MCF 10A (cell line): ENCODE measurements at regions not wholly inside any gene's neighbourhood (a gene's known extent, or its start where the extent isn't known, plus 50 kb on each side); places are given as distances from the start of the nearest gene placed in this dataset.
"Not testable (repeated sequence)": the region's sequence is repeated elsewhere in the genome, so short reads cannot be mapped to it uniquely, and the experiment has no call there.

ENCODE experiments used
- BruUV-seq: library from RNA; stranded (reverse); fragments of 400-500 nt; replicated peaks from 2 replicates; lab custom pipeline; 2021; lab: Mats Ljungman, UMichigan
- CTCF ChIA-PET: fragments of 300-600 bp; sonication (Branson Sonifier 250); formaldehyde crosslinking; extraction: SDS; loops from one replicate; lab custom pipeline; 2021; ENCODE audit warnings: antibody characterized with exemption, inconsistent platforms; lab: Yijun Ruan, JAX
- POLR2A ChIA-PET: fragments of 300-600, 350-650 bp; sonication (Branson Sonifier 250); formaldehyde crosslinking; extraction: SDS; loops from one replicate; lab custom pipeline; 2020; ENCODE audit warnings: antibody characterized with exemption, inconsistent platforms; lab: Yijun Ruan, JAX
- DNase-seq: peaks from one replicate; pipeline ENCODE4 v3.0.0-alpha.2; 2018; ENCODE audit not compliant: unreplicated experiment
- H3K27ac Mint-ChIP-seq: one replicate; pipeline ENCODE4 v1.8.0; 2022; ENCODE audit warnings: mild to moderate bottlenecking, low read depth, mixed read lengths; ENCODE audit not compliant: unreplicated experiment
- H3K27me3 Mint-ChIP-seq: one replicate; pipeline ENCODE4 v1.8.0; 2022; ENCODE audit warnings: mixed read lengths; ENCODE audit not compliant: insufficient read depth, unreplicated experiment
- H3K36me3 Mint-ChIP-seq: one replicate; pipeline ENCODE4 v1.8.0; 2022; ENCODE audit warnings: mild to moderate bottlenecking, moderate library complexity, mixed read lengths; ENCODE audit not compliant: insufficient read depth, unreplicated experiment
- H3K4me1 Mint-ChIP-seq: one replicate; pipeline ENCODE4 v1.8.0; 2022; ENCODE audit warnings: mixed read lengths; ENCODE audit not compliant: insufficient read depth, unreplicated experiment
- H3K4me3 Mint-ChIP-seq: one replicate; pipeline ENCODE4 v1.8.0; 2022; ENCODE audit warnings: mild to moderate bottlenecking, moderate library complexity, mixed read lengths; ENCODE audit not compliant: unreplicated experiment
- H3K9me3 Mint-ChIP-seq: one replicate; pipeline ENCODE4 v1.8.0; 2022; ENCODE audit warnings: mixed read lengths; ENCODE audit not compliant: unreplicated experiment
- CTCF ChIP-seq: fragments of 200-600 bp; IDR thresholded peaks from one replicate; pipeline ENCODE4 v1.8.0; 2022; ENCODE audit warnings: antibody characterized with exemption, mild to moderate bottlenecking; ENCODE audit not compliant: unreplicated experiment
- intact Hi-C: fragments of 100-400 bp; cut with micrococcal nuclease; formaldehyde crosslinking; loops from 2 replicates; pipeline ENCODE4 v1.14.1; 2022

- H3K9me3 Mint-ChIP-seq, DNase-seq, H3K4me1 Mint-ChIP-seq, H3K36me3 Mint-ChIP-seq, BruUV-seq, CTCF ChIA-PET, H3K4me3 Mint-ChIP-seq, H3K27ac Mint-ChIP-seq, H3K27me3 Mint-ChIP-seq, intact Hi-C loops, POLR2A ChIA-PET: not testable (repeated sequence)
These were observed 62.3 kb upstream of the UGT2A3 start for GRCh38 chr4:69013933-69014332.

- H3K27ac Mint-ChIP-seq, H3K36me3 Mint-ChIP-seq, CTCF ChIA-PET, POLR2A ChIA-PET, DNase-seq, H3K27me3 Mint-ChIP-seq, H3K9me3 Mint-ChIP-seq, BruUV-seq, H3K4me1 Mint-ChIP-seq, H3K4me3 Mint-ChIP-seq, intact Hi-C loops: not testable (repeated sequence)
These were observed 66.4 kb upstream of the UGT2A3 start for GRCh38 chr4:69017986-69018385.

- H3K4me3 Mint-ChIP-seq, H3K27me3 Mint-ChIP-seq, intact Hi-C loops, H3K36me3 Mint-ChIP-seq, H3K9me3 Mint-ChIP-seq, DNase-seq, H3K4me1 Mint-ChIP-seq, H3K27ac Mint-ChIP-seq, BruUV-seq, POLR2A ChIA-PET, CTCF ChIA-PET: not testable (repeated sequence)
These were observed 68.2 kb upstream of the UGT2A3 start for GRCh38 chr4:69019538-69020461.

GRCh38 chr4:69020462-69020807 is 68.8 kb upstream of the UGT2A3 start:
- H3K27me3 Mint-ChIP-seq, DNase-seq, H3K36me3 Mint-ChIP-seq, intact Hi-C loops, H3K4me1 Mint-ChIP-seq, POLR2A ChIA-PET, H3K4me3 Mint-ChIP-seq, BruUV-seq, H3K9me3 Mint-ChIP-seq, CTCF ChIA-PET, H3K27ac Mint-ChIP-seq: not testable (repeated sequence)

- no peak overlapping the region for H3K4me3 Mint-ChIP-seq
- no TSS peak for BruUV-seq
- POLR2A ChIA-PET = no interaction called here
- H3K36me3 Mint-ChIP-seq = no peaks in the 10 kb centered on the region
- H3K9me3 Mint-ChIP-seq = no peaks in the 10 kb centered on the region
- H3K27ac Mint-ChIP-seq = no peak overlapping the region
- CTCF ChIA-PET = interaction anchor here (0.6 to 1.0 kb wide), 3 partner anchors 99 to 527 kb away, joined by 3 read pairs; no protein-coding TSS in a partner anchor
- intact Hi-C loops = no loop called here
- H3K27me3 Mint-ChIP-seq = no peaks in the 10 kb centered on the region
- no peaks in the 10 kb centered on the region for H3K4me1 Mint-ChIP-seq
- peak; percentile 23 for DNase-seq
- peak; percentile 13 for TF ChIP-seq CTCF
These were observed 70.9 kb upstream of the UGT2B7 start for GRCh38 chr4:69025191-69025998.
